ENCODE measurements at regions not wholly inside any gene's neighbourhood (a gene's known extent, or its start where the extent isn't known, plus 50 kb on each side); places are given as distances from the start of the nearest gene placed in this dataset.

GRCh38 chr12:5267603-5268423 lies 164.1 kb upstream of the NTF3 start:
- no peak for TF ChIP-seq CTCF (IDR thresholded peaks at IDR 0.05; ENCODE audit: poor library complexity)
- no peak for TF ChIP-seq EZH2 (IDR thresholded peaks at IDR 0.05; ENCODE audit: borderline replicate concordance)
- TF ChIP-seq EZH2phosphoT487 (IDR thresholded peaks at IDR 0.05; ENCODE audit: low read depth, severe bottlenecking, unreplicated experiment) = no peak
